Neural progenitor cell (in vitro differentiated cells): ENCODE measurements at regions not wholly inside any gene's neighbourhood (a gene's known extent, or its start where the extent isn't known, plus 50 kb on each side); places are given as distances from the start of the nearest gene placed in this dataset.

ENCODE experiments used
- DNase-seq: peaks from one replicate; pipeline ENCODE4 v3.0.0-alpha.2; 2016; ENCODE audit warnings: low spot score
- H2AFZ ChIP-seq: fragments of 200-600 bp; sonication (generic); replicated peaks from 2 replicates; pipeline ENCODE4 v1.6.1; 2016; ENCODE audit warnings: antibody characterized with exemption
- H3F3A ChIP-seq: fragments of 200-600 bp; sonication (generic); 2 replicates; pipeline ENCODE4 v1.6.1; 2016; ENCODE audit warnings: antibody characterized with exemption, low read depth
- H3K27ac ChIP-seq: fragments of 200-600 bp; sonication (generic); 2 replicates; pipeline ENCODE4 v1.5.1; 2016; ENCODE audit warnings: mild to moderate bottlenecking
- H3K27me3 ChIP-seq: fragments of 200-600 bp; sonication (generic); 2 replicates; pipeline ENCODE4 v1.6.1; 2016; ENCODE audit warnings: mild to moderate bottlenecking, moderate library complexity
- H3K36me3 ChIP-seq: fragments of 200-600 bp; sonication (generic); 2 replicates; pipeline ENCODE4 v1.5.1; 2016
- H3K4me1 ChIP-seq: fragments of 200-600 bp; sonication (generic); 2 replicates; pipeline ENCODE4 v1.6.1; 2016; ENCODE audit warnings: mixed run types
- H3K4me2 ChIP-seq: fragments of 200-600 bp; sonication (generic); 2 replicates; pipeline ENCODE4 v1.6.1; 2016
- H3K4me3 ChIP-seq: fragments of 200-600 bp; sonication (generic); 2 replicates; pipeline ENCODE4 v1.5.1; 2016
- H3K79me2 ChIP-seq: fragments of 200-600 bp; sonication (generic); 2 replicates; pipeline ENCODE4 v1.6.1; 2016; ENCODE audit warnings: low read depth
- H3K9ac ChIP-seq: fragments of 200-600 bp; sonication (generic); 2 replicates; pipeline ENCODE4 v1.6.1; 2016
- H3K9me3 ChIP-seq: fragments of 200-600 bp; sonication (generic); 2 replicates; pipeline ENCODE4 v1.5.1; 2016; ENCODE audit warnings: low read depth
- H4K20me1 ChIP-seq: fragments of 200-600 bp; sonication (generic); 2 replicates; pipeline ENCODE4 v1.6.1; 2016; ENCODE audit warnings: low read depth
- H3K27ac Mint-ChIP-seq: 3 replicates; pipeline ENCODE4 v1.8.0; 2021; ENCODE audit warnings: mixed read lengths
- H3K27me3 Mint-ChIP-seq: 2 replicates; pipeline ENCODE4 v1.8.0; 2022; ENCODE audit warnings: low read depth, mild to moderate bottlenecking, inconsistent platforms, moderate library complexity, mixed read lengths; ENCODE audit not compliant: insufficient read depth
- H3K36me3 Mint-ChIP-seq: 3 replicates; pipeline ENCODE4 v1.8.0; 2021; ENCODE audit warnings: mixed read lengths
- H3K4me1 Mint-ChIP-seq: 3 replicates; pipeline ENCODE4 v1.8.0; 2021; ENCODE audit warnings: mixed read lengths
- H3K4me3 Mint-ChIP-seq: 3 replicates; pipeline ENCODE4 v1.8.0; 2021; ENCODE audit warnings: mild to moderate bottlenecking, moderate library complexity, mixed read lengths
- H3K9me3 Mint-ChIP-seq: 3 replicates; pipeline ENCODE4 v1.8.0; 2020; ENCODE audit warnings: mixed read lengths
- CTCF ChIP-seq: fragments of 200-600 bp; sonication (generic); IDR thresholded peaks from 2 replicates; pipeline ENCODE4 v1.5.1; 2017; ENCODE audit warnings: antibody characterized with exemption, mild to moderate bottlenecking
- EZH2 ChIP-seq: fragments of 200-600 bp; sonication (generic); IDR thresholded peaks from 2 replicates; pipeline ENCODE4 v1.6.1; 2017; ENCODE audit warnings: antibody characterized with exemption, mild to moderate bottlenecking, moderate library complexity
- EZH2phosphoT487 ChIP-seq: fragments of 200-600 bp; sonication (generic); IDR thresholded peaks from 2 replicates; pipeline ENCODE4 v1.6.1; 2017; ENCODE audit warnings: antibody characterized with exemption

GRCh38 chr2:18848646-18849045 lies 259.3 kb upstream of the NT5C1B start:
- TF ChIP-seq EZH2phosphoT487 (no peak), EZH2 (no peak), CTCF (no peak)
- no peaks in the 10 kb centered on the region for H3K9me3 Mint-ChIP-seq
- peaks cover 3% of the 10 kb centered on the region for H3K4me1 Mint-ChIP-seq
- Histone ChIP-seq H3K4me1 (no peaks in the 10 kb centered on the region), H2AFZ (no peak overlapping the region), H3K27me3 (no peaks in the 10 kb centered on the region), H3K36me3 (no peaks in the 10 kb centered on the region), H4K20me1 (no peaks in the 10 kb centered on the region), H3F3A (no peaks in the 10 kb centered on the region), H3K9ac (no peak overlapping the region), H3K27ac (no peak overlapping the region), H3K4me2 (no peak overlapping the region), H3K4me3 (no peak overlapping the region), H3K9me3 (no peaks in the 10 kb centered on the region), H3K79me2 (no peaks in the 10 kb centered on the region)
- H3K36me3 Mint-ChIP-seq = no peaks in the 10 kb centered on the region
- peaks cover 2% of the 10 kb centered on the region for H3K27me3 Mint-ChIP-seq
- H3K27ac Mint-ChIP-seq = no peak overlapping the region
- no peak for DNase-seq
- no peak overlapping the region for H3K4me3 Mint-ChIP-seq

- no peaks in the 10 kb centered on the region for H3F3A ChIP-seq
- H3K27me3 ChIP-seq = no peaks in the 10 kb centered on the region
- Mint-ChIP-seq H3K4me3 (no peak overlapping the region), H3K36me3 (no peaks in the 10 kb centered on the region), H3K27me3 (peaks cover 2% of the 10 kb centered on the region), H3K9me3 (no peaks in the 10 kb centered on the region), H3K4me1 (peaks cover 3% of the 10 kb centered on the region), H3K27ac (no peak overlapping the region)
- H3K4me1 ChIP-seq = no peaks in the 10 kb centered on the region
- no peak overlapping the region for H3K27ac ChIP-seq
- TF ChIP-seq CTCF = no peak
- TF ChIP-seq EZH2 = no peak
- no peak for TF ChIP-seq EZH2phosphoT487
- DNase-seq = no peak
- no peaks in the 10 kb centered on the region for H3K36me3 ChIP-seq
- H3K4me3 ChIP-seq = no peak overlapping the region
- no peaks in the 10 kb centered on the region for H4K20me1 ChIP-seq
- no peak overlapping the region for H3K4me2 ChIP-seq
- H3K79me2 ChIP-seq = no peaks in the 10 kb centered on the region
- no peaks in the 10 kb centered on the region for H3K9me3 ChIP-seq
- no peak overlapping the region for H2AFZ ChIP-seq
- no peak overlapping the region for H3K9ac ChIP-seq
Measured at GRCh38 chr2:18845854-18846445, 256.6 kb upstream of the NT5C1B start.

GRCh38 chr2:18842836-18843235 lies 253.5 kb upstream of the NT5C1B start:
- no peak overlapping the region for H3K27ac ChIP-seq
- Mint-ChIP-seq H3K27ac (no peak overlapping the region), H3K4me1 (peaks cover 6% of the 10 kb centered on the region), H3K9me3 (no peaks in the 10 kb centered on the region), H3K4me3 (no peak overlapping the region), H3K27me3 (peaks cover 8% of the 10 kb centered on the region), H3K36me3 (no peaks in the 10 kb centered on the region)
- no peaks in the 10 kb centered on the region for H3F3A ChIP-seq
- no peak overlapping the region for H3K4me2 ChIP-seq
- H3K36me3 ChIP-seq = no peaks in the 10 kb centered on the region
- H3K4me1 ChIP-seq = no peaks in the 10 kb centered on the region
- H3K27me3 ChIP-seq = no peaks in the 10 kb centered on the region
- H4K20me1 ChIP-seq = no peaks in the 10 kb centered on the region
- H3K79me2 ChIP-seq = no peaks in the 10 kb centered on the region
- no peak for DNase-seq
- no peak overlapping the region for H3K4me3 ChIP-seq
- no peak for TF ChIP-seq CTCF
- no peak for TF ChIP-seq EZH2
- no peak for TF ChIP-seq EZH2phosphoT487
- H3K9ac ChIP-seq = no peak overlapping the region
- no peak overlapping the region for H2AFZ ChIP-seq
- no peaks in the 10 kb centered on the region for H3K9me3 ChIP-seq
